Stimulated activated CD8-positive, alpha-beta memory T cell treated with anti-CD3 and anti-CD28 coated beads, Interleukin-12 subunit alpha, Interleukin-12 subunit beta, amount 100 ng/mL, for 4 hours (primary cell): ENCODE measurements at regions not wholly inside any gene's neighbourhood (a gene's known extent, or its start where the extent isn't known, plus 50 kb on each side); places are given as distances from the start of the nearest gene placed in this dataset.

Source experiments
- DNase-seq: peaks from one replicate; pipeline ENCODE4 v3.0.0-alpha.2; 2020; ENCODE audit warnings: low read depth

DNA sequence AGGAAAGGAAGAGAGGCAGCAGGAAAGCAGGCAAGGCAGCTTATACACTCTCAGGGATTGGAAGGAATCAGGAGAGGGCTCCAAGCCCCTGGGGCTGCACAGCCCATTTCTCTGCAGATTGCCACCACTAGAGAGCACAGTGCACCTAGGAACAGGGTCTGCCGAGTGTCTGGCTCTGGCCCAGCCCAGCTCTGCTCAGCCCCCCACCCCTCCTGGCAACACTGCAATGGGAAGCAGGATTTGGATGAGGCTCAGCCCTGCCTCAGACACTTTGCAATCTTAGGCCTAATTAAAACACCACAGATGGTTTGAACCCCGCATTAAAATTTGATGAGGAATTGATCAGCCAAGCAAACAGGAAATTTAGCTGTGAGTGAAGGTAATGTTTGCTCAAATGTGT is 252.7 kb downstream of the DHX35 start:
- DNase-seq, result no peak

DNA sequence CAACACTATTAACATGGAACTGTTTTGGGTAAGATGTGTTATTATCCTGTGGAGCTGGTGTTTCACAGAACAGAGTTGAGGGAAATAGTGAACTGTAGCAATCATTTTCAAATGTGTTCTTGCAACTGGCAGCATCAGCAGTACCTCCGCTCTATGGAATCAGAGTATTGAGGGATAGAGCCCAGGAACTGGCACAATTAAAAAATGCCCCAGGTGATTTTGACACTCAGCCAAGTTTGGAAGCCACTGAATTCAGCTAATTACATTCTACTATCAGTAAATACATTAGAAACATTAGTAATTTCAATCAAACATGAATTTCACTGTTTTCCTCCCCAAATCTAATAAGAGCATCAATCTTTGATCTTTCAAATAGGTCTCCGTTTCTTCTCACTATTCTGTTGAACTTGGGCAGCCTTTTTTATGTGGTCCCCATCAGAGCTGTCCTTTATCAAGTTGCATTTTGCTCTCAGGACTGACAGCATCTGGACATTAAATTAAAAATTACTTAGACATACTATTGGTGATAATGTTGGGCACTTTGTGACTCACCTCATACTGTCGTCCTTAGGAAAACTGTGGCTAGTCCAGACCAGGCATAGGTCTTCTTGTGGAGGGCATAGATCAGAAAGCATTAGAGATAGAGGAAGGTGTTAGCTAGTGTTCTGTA is 251.5 kb downstream of the DHX35 start:
- DNase-seq, result no peak

DNA sequence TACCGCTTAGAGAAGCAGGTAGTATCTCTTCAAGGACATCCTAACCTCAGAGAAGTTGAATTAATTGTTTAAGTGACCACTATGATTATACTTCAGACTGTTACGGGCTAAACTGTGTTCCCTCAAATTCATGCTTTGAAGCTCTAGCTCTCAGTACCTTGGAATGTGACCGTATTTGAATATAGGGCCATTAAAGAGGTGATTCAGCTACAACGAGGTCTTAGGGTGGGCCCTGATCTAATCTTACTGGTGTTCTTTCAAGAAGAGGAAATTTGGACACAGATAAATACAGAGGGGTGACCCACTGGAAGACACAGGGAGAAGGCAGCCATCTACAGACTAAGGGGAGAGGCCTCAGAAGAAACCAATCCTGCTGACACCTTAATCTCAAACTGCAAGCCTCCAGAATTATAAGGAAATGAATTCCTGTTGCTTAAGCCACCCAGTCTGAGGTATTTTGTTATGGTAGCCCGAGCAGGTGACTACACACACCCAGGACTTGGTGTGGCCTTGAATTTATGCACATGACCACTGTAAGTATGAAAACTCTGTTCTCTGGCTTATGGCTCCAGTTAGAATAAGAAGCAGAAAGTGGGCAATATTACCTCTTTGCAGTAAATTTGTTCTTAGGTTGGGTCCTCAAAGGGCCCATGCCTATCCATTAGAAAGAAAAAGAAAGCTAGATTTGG is 249.1 kb downstream of the DHX35 start:
- no peak for DNase-seq

DNA sequence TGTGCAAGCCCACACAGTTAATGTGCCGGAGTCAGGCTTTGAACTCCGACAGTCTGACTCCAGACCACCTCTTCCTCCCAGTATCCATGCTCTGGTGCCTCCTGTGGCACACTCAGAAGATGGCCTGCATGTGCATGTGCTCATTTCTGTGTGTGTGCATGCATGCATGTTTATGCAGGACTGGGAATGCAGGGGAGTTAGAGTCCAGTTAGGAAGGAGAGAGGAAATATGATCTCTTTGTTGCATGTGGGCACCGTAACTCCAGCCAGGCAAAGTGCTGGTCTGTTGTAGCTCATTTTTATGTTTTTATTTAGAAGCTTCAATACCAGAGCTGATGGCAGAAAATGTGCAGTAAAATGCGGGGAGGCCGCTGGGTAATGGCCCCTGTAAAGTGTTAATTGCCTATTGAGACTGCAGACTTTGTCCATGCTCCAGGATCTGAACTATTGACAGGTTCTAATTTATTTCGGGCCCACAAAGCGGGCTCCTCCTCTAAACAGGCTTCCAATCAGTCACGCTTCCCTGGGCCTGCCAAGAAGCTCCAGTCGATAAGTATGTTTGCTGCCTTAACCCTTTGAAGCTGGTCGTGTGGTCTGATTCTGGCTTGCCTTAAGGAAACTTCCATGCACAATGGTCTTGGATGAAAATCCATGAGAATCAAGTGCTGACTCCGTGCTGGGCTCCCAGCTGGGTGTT is 248.3 kb downstream of the DHX35 start:
- DNase-seq, result no peak

DNA sequence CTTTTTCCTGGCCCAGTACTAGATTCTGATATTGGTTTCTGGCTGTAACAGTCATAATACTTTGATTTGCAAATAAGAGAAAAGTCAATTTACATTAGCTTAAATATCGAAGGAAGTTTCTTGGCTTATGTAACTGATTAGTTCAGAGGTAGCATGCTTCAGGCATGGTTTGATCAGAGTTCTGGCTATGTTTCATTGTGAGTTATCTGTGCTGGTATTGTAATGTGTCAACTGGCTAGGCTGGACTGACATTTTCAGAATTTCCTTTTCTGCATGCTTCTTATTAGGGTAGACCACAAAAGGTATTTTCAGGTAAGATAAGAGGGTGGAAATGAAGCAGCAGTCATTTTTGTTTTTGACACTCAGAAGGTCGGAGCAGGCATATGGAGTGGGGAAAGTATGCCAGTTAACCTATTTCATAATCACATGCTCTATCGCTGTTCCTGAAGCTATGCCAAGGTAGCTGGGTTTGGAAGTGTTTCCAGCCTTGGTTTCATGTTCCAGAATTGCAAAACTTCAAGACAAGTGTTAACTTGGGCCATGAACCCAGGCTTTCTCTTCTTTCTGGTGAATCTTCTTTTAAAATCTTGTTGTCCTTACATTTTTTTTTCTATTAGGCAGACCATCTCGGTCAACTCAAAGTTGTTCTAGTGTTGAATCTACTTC is 244.9 kb downstream of the DHX35 start:
- DNase-seq, result no peak

DNA sequence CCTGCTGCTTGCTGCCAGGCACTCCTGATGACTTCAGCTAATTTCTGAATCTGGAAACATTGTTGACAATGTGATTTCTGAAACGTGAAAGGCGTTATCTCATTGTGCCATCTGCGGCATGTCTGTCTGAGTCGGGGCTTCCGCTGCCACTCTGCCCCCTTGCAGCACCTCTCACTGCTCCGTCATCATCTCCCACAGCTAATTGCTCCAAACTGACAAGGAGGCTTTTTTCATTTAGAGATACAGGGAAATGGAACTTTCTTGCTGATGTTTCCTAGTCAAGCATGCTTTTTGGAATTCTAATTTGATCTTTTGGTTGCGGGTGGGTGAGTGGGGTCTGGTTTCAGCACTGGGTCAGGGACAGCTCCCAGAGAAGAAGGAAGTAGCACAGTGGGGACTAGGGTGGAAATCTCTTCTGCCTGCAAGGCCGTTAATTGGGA is 233.5 kb downstream of the DHX35 start:
- DNase-seq, result no peak

DNA sequence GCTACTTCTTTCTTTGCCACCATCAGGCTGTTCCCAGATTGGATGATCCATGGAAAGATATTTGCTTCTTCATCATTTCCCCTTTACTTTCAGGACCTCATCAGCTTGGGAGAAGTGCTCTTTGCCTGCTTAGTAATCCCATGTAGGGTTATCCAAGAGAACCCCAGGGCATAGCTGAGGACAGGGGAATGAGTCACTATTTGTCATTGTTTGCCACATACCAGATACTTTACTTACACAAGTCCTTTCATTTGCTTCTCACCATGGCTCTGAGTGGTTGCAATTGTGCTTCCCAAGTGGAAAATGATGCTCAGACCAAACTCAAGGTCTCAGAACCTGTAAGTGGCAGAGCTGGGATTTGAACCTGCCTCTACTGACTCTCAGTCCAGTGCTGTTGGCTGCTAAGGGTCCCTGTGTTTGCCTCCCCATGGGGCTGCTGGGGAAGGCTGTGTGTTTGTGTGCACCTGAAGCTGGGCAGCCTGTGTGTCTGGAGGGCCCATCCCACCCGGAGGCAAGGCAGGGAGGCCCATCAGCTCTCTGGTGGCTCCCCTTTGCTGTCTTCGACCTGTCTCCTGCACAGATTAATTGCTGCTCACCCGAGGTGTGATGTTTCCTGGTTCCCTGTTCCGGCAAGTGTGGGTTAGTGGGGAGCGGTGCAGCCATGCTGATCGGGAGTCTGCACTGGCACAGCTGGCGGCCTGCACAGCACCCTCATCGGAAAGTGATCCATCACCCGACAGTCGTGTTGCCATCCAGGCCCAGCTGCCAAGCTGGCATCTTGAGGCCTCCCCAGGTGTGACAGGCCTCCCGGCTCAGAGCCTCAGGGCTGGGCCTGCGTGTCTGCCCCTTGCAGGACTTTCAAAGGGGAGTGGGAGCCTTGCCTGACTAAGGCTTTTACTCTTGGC is 228.8 kb downstream of the DHX35 start:
- DNase-seq, result no peak

DNA sequence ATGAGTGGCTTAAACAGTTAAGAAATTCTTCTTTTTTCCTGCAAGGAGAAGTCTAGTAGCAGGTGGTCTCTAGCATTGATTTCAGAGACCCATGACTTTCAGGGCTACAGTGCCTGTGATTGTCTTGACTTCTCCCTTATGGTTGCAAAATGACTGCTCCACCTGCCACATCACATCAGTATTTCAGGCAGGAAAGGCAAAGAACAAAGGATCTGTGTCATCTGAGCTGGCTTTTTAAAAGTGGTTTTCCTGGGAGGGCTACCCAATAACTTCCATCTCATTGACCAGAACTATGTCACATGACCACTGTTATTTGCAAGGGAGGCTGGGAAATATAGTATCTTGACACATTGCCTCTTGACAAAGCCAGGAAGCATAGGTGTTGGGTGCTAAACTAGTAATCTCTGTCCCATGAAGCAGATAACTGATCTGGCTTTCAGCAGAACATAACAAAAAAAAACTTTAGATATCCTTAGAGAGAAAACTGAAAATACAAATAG is 226.2 kb downstream of the DHX35 start:
- DNase-seq, result no peak

DNA sequence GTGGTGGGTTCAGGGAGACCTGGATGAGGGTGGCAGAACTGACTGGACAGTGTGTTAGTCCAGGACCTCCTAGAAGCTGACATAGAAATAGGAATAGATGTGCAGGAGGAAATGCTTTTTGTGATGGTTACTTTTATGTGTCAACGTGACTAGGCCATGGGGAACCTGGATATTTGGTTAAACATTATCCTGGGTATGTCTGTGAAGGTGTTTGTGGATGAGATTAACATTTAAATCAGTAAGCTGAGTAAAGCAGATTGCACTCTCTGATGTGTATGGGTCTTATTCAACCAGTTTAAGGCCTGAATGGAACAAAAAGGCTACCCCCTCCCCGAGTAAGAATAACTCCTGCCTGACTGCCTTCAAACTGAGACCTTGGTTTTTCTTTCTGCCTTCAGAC is 219.3 kb downstream of the DHX35 start:
- DNase-seq, result no peak

DNA sequence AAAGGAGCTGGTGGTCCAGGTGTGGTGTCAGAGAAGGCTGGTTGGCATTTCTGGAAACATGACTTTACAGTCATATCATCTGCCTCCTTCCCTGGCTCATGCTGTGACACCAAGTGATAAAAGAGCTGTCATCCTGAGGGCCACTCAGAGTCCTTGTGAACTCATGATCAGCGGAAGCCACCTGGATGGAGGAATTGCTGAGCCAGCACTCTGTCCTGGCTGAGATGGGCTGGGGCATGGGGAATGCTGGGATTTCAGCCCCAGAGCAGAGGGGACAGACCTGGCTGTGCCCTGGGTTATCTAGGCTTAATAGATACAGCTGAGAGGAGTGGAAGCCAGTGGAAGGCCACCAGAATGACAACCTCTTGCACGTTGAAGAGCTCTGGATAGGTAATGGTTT is 214.3 kb downstream of the DHX35 start:
- DNase-seq, result no peak

DNA sequence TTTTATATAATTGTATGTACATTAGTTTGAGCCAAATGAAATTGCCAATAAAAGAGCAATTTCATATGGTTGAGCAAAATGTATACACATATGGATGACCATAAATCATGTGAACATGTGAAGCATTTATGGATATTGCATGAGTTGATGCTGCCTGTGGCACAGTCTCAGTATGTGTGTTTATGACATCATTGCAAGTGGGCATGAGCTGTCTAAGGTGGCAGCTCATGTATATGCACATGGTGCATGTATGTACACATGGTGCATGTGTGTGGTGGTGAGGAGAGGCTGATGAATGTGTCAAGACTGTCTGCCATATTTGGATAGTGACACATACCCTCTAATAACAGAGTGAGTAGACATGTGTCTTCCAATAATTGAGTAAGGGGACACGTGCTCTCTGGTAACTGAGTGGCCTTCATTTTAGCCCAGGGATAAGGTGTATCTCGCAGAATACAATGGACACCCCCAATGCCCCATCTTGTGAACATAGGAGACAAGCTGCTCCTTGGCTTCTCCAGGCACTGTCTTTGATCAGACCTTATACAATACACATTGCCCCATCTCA is 208.8 kb downstream of the DHX35 start:
- no peak for DNase-seq

DNA sequence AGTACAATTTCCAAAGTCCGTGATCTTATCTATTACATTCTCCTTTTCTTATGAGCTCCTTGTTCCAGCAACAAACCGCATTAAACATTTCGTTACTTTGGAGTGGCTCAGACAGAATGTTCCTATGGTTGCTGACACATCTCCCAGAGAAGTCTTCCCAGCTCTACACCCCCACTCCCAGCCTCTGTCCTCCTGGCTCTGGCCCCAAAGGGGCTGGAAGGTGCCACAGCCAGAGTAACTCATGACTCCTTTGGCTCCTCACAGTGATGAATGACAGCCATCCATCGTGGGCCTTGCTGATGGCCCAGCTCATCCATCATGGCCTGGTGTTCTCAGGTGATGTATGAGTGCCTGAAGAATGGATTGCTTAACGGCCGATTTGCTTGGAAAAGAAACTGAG is 203.0 kb downstream of the DHX35 start:
- no peak for DNase-seq

DNA sequence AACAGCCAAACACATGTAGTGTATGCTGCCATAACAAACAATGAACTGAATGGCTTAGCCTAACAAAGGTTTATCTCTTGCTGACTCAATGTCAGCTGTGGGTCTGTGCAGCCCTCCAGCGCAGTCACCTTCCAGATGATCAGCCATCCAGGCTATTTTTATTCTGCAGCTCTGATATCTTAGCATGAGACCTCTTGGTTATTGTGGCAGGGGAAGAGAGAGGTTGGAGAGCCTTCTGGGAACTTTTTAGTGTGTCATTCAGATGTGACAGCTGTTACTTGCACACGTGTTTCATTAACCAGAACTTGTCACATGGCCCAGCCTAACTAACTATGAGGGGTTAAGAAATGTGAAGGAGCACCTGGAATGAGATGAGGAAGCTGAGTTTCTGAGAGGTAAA is 202.5 kb downstream of the DHX35 start:
- DNase-seq, result no peak

DNA sequence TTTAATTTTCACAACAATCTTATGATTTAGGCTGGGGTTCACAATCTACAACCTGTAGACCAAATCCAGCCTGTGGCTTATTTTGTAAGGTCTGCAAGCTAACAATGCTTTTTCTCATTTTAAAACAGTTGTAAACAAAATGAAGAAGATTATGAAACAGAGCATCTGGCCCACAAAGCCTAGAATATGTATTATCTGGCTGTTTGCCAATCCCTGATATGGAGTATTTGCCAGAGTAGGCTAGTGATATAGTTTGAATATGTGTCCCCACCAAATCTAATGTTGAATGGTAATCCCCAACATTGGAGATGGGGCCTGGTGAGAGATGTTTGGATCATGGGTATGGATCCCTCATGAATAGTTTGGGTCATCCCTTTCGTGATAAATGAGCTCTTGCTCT is 201.8 kb downstream of the DHX35 start:
- DNase-seq, result no peak

DNA sequence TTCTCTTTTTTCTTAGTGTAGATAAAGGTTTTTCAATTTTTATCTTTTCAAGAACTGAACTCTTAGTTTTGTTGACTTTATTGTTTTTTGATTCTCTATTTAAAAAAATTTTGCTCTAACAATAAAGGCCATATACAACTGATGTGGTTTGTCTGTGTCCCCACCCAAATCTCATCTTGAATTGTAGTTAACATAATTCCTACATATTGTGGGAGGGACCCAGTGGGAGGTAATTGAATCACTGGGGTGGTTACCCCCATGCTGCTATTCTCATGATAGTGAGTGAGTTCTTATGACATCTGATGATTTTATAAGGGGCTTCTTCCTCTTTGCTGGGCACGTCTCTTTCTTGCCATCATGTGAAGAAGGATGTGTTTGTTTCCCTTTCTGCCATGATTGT is 199.8 kb downstream of the DHX35 start:
- DNase-seq, result no peak

DNA sequence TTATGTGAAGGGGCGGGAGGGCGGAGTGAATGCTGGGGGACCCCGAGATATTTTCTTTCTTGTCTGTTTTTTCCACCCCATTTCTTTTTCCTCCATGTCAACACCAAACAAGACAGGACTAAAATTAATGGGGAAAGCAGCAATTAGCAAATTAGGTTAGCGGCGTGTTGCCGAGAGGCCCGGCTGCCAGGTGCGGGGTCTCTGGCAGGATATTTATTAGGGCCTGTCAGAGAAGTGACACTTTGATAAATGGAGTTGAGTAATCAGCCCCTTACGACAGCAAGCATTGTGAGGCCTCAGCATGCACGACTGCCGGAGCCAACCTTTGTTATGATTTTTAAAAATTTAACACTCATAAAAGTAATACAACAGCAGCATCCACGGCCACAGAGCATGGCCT is 193.8 kb downstream of the DHX35 start:
- DNase-seq, result no peak

DNA sequence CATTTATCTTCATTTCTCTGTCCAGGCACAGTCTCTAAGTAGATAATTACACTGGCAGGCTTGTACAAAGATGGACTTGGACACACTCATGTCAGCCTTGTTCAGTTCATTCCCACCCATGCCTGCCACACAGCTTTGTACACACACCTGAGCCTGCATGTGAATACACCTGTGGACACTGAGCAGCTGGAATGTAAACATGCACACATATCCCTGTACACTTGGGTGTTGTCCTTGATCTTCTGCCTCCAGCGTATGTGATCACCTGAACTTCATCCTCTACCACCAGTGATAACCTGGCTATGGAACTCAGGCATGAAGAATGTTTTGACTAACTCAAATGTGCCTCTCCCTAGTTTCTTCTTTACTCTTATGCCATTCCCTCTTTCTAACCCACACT is 190.6 kb downstream of the DHX35 start:
- no peak for DNase-seq

DNA sequence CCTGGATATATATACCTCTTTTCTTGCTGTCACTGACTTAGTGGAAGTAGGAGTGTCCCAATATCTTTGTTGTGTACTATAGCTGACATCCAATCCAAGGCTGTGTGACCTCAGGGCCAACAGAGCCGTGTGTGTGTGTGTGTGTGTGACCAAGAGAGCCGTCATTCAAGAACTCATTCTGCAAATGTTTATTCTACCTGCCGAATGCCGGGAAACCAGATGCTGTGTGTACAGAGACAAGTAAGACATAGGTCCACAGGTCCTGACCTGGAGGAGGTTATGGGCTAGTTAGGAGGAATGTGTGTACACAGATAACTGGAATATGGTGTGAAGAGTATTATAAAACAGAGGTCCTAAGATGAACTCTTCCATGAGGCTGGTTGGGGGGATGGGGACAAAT is 190.0 kb downstream of the DHX35 start:
- no peak for DNase-seq

DNA sequence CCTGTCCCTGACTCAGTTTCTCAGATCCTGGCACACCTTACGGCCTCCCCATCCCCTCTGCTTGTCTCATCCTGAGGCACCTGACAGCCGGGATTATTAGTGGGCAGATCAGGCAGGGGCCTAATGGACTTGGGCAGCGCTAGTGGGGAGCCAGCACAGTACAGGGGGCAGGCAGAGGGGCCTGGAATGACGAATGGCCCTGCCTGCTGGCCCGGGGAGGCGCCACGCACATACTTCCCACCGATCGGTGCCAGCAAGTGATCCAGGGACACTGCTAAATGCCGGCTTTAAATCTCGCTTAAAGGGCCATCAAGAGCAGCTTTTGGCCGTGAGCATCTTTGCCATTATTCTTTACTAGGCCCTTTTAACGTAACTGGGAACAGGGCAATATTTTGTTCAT is 188.4 kb downstream of the DHX35 start:
- no peak for DNase-seq

DNA sequence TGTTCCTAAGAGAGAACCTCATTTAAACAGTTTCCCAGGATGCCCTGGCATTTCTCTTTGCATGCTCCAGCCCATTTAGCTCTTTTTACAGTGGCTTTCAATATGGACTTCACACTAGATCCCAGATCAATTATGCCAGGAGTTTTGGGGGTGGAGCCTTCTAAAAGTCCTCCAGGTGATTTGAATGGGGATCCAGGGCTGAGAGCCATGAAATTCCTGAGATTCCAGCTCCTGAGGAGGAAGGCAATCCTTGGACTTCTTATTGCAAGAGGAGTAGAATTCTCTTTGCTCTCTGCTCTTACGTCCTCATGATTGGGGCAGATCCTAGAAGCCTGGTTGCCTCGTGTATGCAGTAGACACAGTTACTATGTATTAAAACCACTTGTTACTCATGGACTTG is 184.2 kb downstream of the DHX35 start:
- no peak for DNase-seq

DNA sequence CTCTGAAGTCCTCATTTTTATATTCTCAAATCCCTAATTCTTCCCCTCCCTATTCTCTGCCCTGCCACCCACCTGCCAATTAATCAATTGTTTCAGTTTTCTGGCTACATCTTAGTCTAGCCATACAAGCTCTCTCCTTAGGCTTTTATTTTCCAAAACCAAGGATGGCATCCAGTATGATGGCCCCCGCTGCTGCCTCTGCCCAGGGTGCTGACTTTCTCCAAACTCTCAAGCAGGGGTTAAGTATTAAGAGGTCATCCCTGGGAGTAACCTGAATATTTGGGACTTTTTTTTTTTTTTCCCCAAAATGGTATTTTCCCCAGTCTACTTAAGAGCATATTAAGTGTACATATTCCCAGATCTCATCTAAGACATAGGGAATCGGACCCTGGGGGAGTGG is 183.8 kb downstream of the DHX35 start:
- DNase-seq, result no peak
